HCT116 (cell line): ENCODE measurements at regions not wholly inside any gene's neighbourhood (a gene's known extent, or its start where the extent isn't known, plus 50 kb on each side); places are given as distances from the start of the nearest gene placed in this dataset.

Experiments used
- CBX3 ChIP-seq: IDR thresholded peaks from 2 replicates; pipeline ENCODE4 v1.6.1; 2012; ENCODE audit warnings: low read depth
- CTCF ChIP-seq, 3 experiments: fragments of 200-600 bp in 1 of 3; sonication (generic) in 1 of 3; IDR thresholded peaks in 2 of 3; conservative IDR thresholded peaks in 1 of 3; 2 replicates each; pipeline ENCODE4 v1.5.1; 2012 to 2017; ENCODE audit warnings: low read depth in 2 of 3, low read length in 2 of 3, antibody characterized with exemption in 1 of 3, borderline replicate concordance in 1 of 3, control low read depth in 1 of 3, mild to moderate bottlenecking in 1 of 3, mixed read lengths in 1 of 3, mixed run types in 1 of 3, moderate library complexity in 1 of 3; ENCODE audit not compliant: insufficient read depth in 1 of 3
- EZH2 ChIP-seq: fragments of 200-600 bp; sonication (generic); IDR thresholded peaks from 2 replicates; pipeline ENCODE4 v1.6.1; 2017; ENCODE audit warnings: antibody characterized with exemption, mixed run types
- MAX ChIP-seq: IDR thresholded peaks from 2 replicates; pipeline ENCODE4 v1.6.1; 2012
- POLR2A ChIP-seq: IDR thresholded peaks from 2 replicates; pipeline ENCODE4 v1.7.0; 2011; ENCODE audit warnings: borderline replicate concordance; ENCODE audit not compliant: insufficient read depth, insufficient read length; ENCODE audit errors: extremely low read depth
- POLR2AphosphoS5 ChIP-seq: IDR thresholded peaks from 2 replicates; pipeline ENCODE4 v1.6.1; 2011; ENCODE audit warnings: mild to moderate bottlenecking, low read depth, low read length, moderate library complexity
- RAD21 ChIP-seq: IDR thresholded peaks from 2 replicates; pipeline ENCODE4 v1.6.1; 2012; ENCODE audit warnings: low read depth, mild to moderate bottlenecking
- SIN3A ChIP-seq: IDR thresholded peaks from 2 replicates; pipeline ENCODE4 v1.6.1; 2012; ENCODE audit warnings: low read depth
- TCF7L2 ChIP-seq: IDR thresholded peaks from 2 replicates; pipeline ENCODE4 v1.7.0; 2011; ENCODE audit warnings: borderline replicate concordance, inconsistent platforms; ENCODE audit not compliant: insufficient read depth, insufficient read length; ENCODE audit errors: extremely low read depth

- TF ChIP-seq RAD21 (no peak), CTCF (IDR thresholded peaks at IDR 0.05 in 2 of 3, conservative IDR thresholded peaks at IDR 0.05 in 1 of 3; ENCODE audit: borderline replicate concordance in 1 of 3, insufficient read depth in 1 of 3, low read depth in 2 of 3, low read length in 2 of 3) (no peak), POLR2AphosphoS5 (no peak), EZH2 (no peak), POLR2A (no peak), TCF7L2 (no peak), MAX (no peak), SIN3A (no peak), CBX3 (no peak)
Observed at GRCh38 chr20:24872291-24873024, 76.6 kb upstream of the CST7 start.
